OCI-LY3 (cell line): ENCODE measurements at regions not wholly inside any gene's neighbourhood (a gene's known extent, or its start where the extent isn't known, plus 50 kb on each side); places are given as distances from the start of the nearest gene placed in this dataset.

Experiments used
- H2AFZ ChIP-seq: fragments of 200-600, 300-600 bp; shearing (Covaris generic); 2 replicates; pipeline ENCODE4 v1.6.0; 2014; ENCODE audit warnings: antibody characterized with exemption, low read depth, low read length
- H3K27ac ChIP-seq: fragments of 200-600, 300-600 bp; sonication (generic); 2 replicates; pipeline ENCODE4 v1.5.1; 2014; ENCODE audit warnings: mild to moderate bottlenecking, low read length, moderate library complexity, mixed read lengths
- H3K27me3 ChIP-seq: fragments of 200-600, 300-600 bp; sonication (generic); 2 replicates; pipeline ENCODE4 v1.6.1; 2014; ENCODE audit warnings: low read depth, low read length, mixed read lengths
- H3K36me3 ChIP-seq: fragments of 200-600, 300-600 bp; sonication (generic); replicated peaks from 2 replicates; pipeline ENCODE3; 2014; ENCODE audit warnings: low read depth, low read length, mixed read lengths
- H3K4me1 ChIP-seq: fragments of 300-600, 200-600 bp; sonication (generic); 2 replicates; pipeline ENCODE4 v1.6.1; 2014; ENCODE audit warnings: low read length, mixed read lengths
- H3K4me2 ChIP-seq: fragments of 200-600, 300-600 bp; sonication (generic); 2 replicates; pipeline ENCODE4 v1.6.1; 2014; ENCODE audit warnings: low read length, mixed read lengths
- H3K4me3 ChIP-seq: fragments of 300-600, 200-600 bp; sonication (generic); 2 replicates; pipeline ENCODE4 v1.5.1; 2014; ENCODE audit warnings: antibody characterized with exemption, mild to moderate bottlenecking, low read length, moderate library complexity
- H3K79me2 ChIP-seq: fragments of 300-600, 200-600 bp; shearing (Covaris generic); 2 replicates; pipeline ENCODE4 v1.6.1; 2014; ENCODE audit warnings: mild to moderate bottlenecking, low read length, mixed read lengths
- H3K9ac ChIP-seq: fragments of 300-600, 200-600 bp; shearing (Covaris generic); 2 replicates; pipeline ENCODE4 v1.6.0; 2014; ENCODE audit warnings: mild to moderate bottlenecking, low read length, moderate library complexity
- H3K9me3 ChIP-seq: fragments of 200-600, 300-600 bp; shearing (Covaris generic); 2 replicates; pipeline ENCODE4 v1.6.1; 2014; ENCODE audit warnings: low read length, mixed read lengths; ENCODE audit not compliant: insufficient read depth
- H4K20me1 ChIP-seq: fragments of 200-600, 300-600 bp; sonication (generic); 2 replicates; pipeline ENCODE4 v1.6.1; 2016; ENCODE audit warnings: low read length, mixed read lengths; ENCODE audit not compliant: insufficient read depth
- CTCF ChIP-seq: fragments of 200-600, 300-600 bp; sonication (generic); IDR thresholded peaks from 2 replicates; pipeline ENCODE4 v1.5.1; 2014; ENCODE audit warnings: antibody characterized with exemption, low read length, low read depth
- EZH2phosphoT487 ChIP-seq: fragments of 200-600 bp; shearing (Covaris generic); IDR thresholded peaks from 2 replicates; pipeline ENCODE4 v1.6.1; 2018; ENCODE audit warnings: antibody characterized with exemption, mixed run types, low read depth

GRCh38 chr5:65075623-65076250 is 307.0 kb downstream of the CWC27 start:
- H3K9ac ChIP-seq: no peak overlapping the region
- H3K4me2 ChIP-seq: 0 out of 2 replicates have a peak overlapping the region, but pooled peaks have one; percentile 4
- H3K36me3 ChIP-seq: no peaks in the 10 kb centered on the region
- no peak overlapping the region for H2AFZ ChIP-seq
- H4K20me1 ChIP-seq: no peaks in the 10 kb centered on the region
- H3K4me3 ChIP-seq: no peak overlapping the region
- no peaks in the 10 kb centered on the region for H3K9me3 ChIP-seq
- TF ChIP-seq CTCF (no peak), EZH2phosphoT487 (no peak)
- H3K27ac ChIP-seq: no peak overlapping the region
- no peaks in the 10 kb centered on the region for H3K79me2 ChIP-seq
- H3K4me1 ChIP-seq: peaks cover 25% of the 10 kb centered on the region
- H3K27me3 ChIP-seq: no peaks in the 10 kb centered on the region

GRCh38 chr5:65076251-65076869 is 307.6 kb downstream of the CWC27 start:
- Histone ChIP-seq H3K4me3 (no peak overlapping the region), H3K27me3 (no peaks in the 10 kb centered on the region), H4K20me1 (no peaks in the 10 kb centered on the region), H3K4me2 (0 out of 2 replicates have a peak overlapping the region, but pooled peaks have one; percentile 4), H2AFZ (no peak overlapping the region), H3K9me3 (no peaks in the 10 kb centered on the region), H3K27ac (no peak overlapping the region), H3K36me3 (no peaks in the 10 kb centered on the region), H3K9ac (no peak overlapping the region), H3K79me2 (no peaks in the 10 kb centered on the region), H3K4me1 (peaks cover 25% of the 10 kb centered on the region)
- TF ChIP-seq EZH2phosphoT487 (no peak), CTCF (peak; percentile 48)

- Histone ChIP-seq H2AFZ (no peak overlapping the region), H3K4me1 (peaks cover 13% of the 10 kb centered on the region), H3K79me2 (no peaks in the 10 kb centered on the region), H3K27me3 (no peaks in the 10 kb centered on the region), H3K27ac (no peak overlapping the region), H4K20me1 (no peaks in the 10 kb centered on the region), H3K4me3 (no peak overlapping the region), H3K36me3 (no peaks in the 10 kb centered on the region), H3K4me2 (no peak overlapping the region), H3K9me3 (no peaks in the 10 kb centered on the region), H3K9ac (no peak overlapping the region)
- TF ChIP-seq CTCF: no peak
- TF ChIP-seq EZH2phosphoT487: no peak
Observed at GRCh38 chr5:65077653-65078052, 308.9 kb downstream of the CWC27 start.

GRCh38 chr5:65078331-65078730 is 309.6 kb downstream of the CWC27 start:
- Histone ChIP-seq H3K9ac (no peak overlapping the region), H2AFZ (no peak overlapping the region), H3K4me3 (no peak overlapping the region), H3K4me1 (peaks cover 8% of the 10 kb centered on the region; the same call in 1 of the 2 replicates), H3K36me3 (no peaks in the 10 kb centered on the region), H3K4me2 (no peak overlapping the region), H3K79me2 (no peaks in the 10 kb centered on the region), H3K9me3 (no peaks in the 10 kb centered on the region), H3K27me3 (no peaks in the 10 kb centered on the region), H3K27ac (no peak overlapping the region), H4K20me1 (no peaks in the 10 kb centered on the region)
- no peak for TF ChIP-seq CTCF
- no peak for TF ChIP-seq EZH2phosphoT487
